ENCODE measurements at regions not wholly inside any gene's neighbourhood (a gene's known extent, or its start where the extent isn't known, plus 50 kb on each side); places are given as distances from the start of the nearest gene placed in this dataset.

GRCh38 chr3:110528305-110529121, 543.1 kb upstream of the NECTIN3 start:
- no peak for DNase-seq (ENCODE audit: low spot score)

- no peak for DNase-seq (ENCODE audit: low spot score)
Observed at GRCh38 chr3:110530902-110531301, 540.7 kb upstream of the NECTIN3 start.

GRCh38 chr3:110533089-110533488, 538.5 kb upstream of the NECTIN3 start:
- DNase-seq (ENCODE audit: low spot score) = no peak

GRCh38 chr3:110542552-110543150, 529.0 kb upstream of the NECTIN3 start:
- DNase-seq (ENCODE audit: low spot score) = no peak

GRCh38 chr3:110544730-110545129, 526.9 kb upstream of the NECTIN3 start:
- DNase-seq (ENCODE audit: low spot score) = no peak

- no peak for DNase-seq (ENCODE audit: low spot score)
Observed at GRCh38 chr3:110550511-110550910, 521.1 kb upstream of the NECTIN3 start.

- no peak for DNase-seq (ENCODE audit: low spot score)
Observed at GRCh38 chr3:110562621-110563020, 509.0 kb upstream of the NECTIN3 start.

- DNase-seq (ENCODE audit: low spot score) = no peak
Observed at GRCh38 chr3:110564674-110565073, 506.9 kb upstream of the NECTIN3 start.

GRCh38 chr3:110567029-110567428, 504.6 kb upstream of the NECTIN3 start:
- DNase-seq (ENCODE audit: low spot score) = no peak

- peak; percentile 22 for DNase-seq (ENCODE audit: low spot score)
Observed at GRCh38 chr3:110568246-110568645, 503.4 kb upstream of the NECTIN3 start.

GRCh38 chr3:110569073-110569472, 502.5 kb upstream of the NECTIN3 start:
- no peak for DNase-seq (ENCODE audit: low spot score)

- DNase-seq (ENCODE audit: low spot score) = no peak
Observed at GRCh38 chr3:110575702-110576101, 495.9 kb upstream of the NECTIN3 start.

GRCh38 chr3:110576960-110577359, 494.7 kb upstream of the NECTIN3 start:
- no peak for DNase-seq (ENCODE audit: low spot score)

GRCh38 chr3:110577854-110578253, 493.8 kb upstream of the NECTIN3 start:
- no peak for DNase-seq (ENCODE audit: low spot score)

GRCh38 chr3:110579840-110580550, 491.6 kb upstream of the NECTIN3 start:
- DNase-seq (ENCODE audit: low spot score) = no peak

GRCh38 chr3:110583373-110583935, 488.2 kb upstream of the NECTIN3 start:
- DNase-seq (ENCODE audit: low spot score) = no peak

GRCh38 chr3:110588906-110589305, 482.7 kb upstream of the NECTIN3 start:
- DNase-seq (ENCODE audit: low spot score) = no peak

GRCh38 chr3:110589341-110589740, 482.3 kb upstream of the NECTIN3 start:
- DNase-seq (ENCODE audit: low spot score) = no peak

GRCh38 chr3:110593749-110594148, 477.9 kb upstream of the NECTIN3 start:
- no peak for DNase-seq (ENCODE audit: low spot score)

GRCh38 chr3:110598847-110599490, 472.6 kb upstream of the NECTIN3 start:
- no peak for DNase-seq (ENCODE audit: low spot score)

GRCh38 chr3:110608566-110608965, 463.1 kb upstream of the NECTIN3 start:
- DNase-seq (ENCODE audit: low spot score) = no peak

GRCh38 chr3:110612045-110612444, 459.6 kb upstream of the NECTIN3 start:
- no peak for DNase-seq (ENCODE audit: low spot score)
